ENCODE measurements at regions not wholly inside any gene's neighbourhood (a gene's known extent, or its start where the extent isn't known, plus 50 kb on each side); places are given as distances from the start of the nearest gene placed in this dataset.
A peak's percentile ranks its signal among the peaks of the same experiment; 100 is the strongest.

- no peak for TF ChIP-seq CTCF (IDR thresholded peaks at IDR 0.05; ENCODE audit: borderline replicate concordance, extremely low read depth, insufficient read depth)
- DNase-seq, result no peak
- no peak for FAIRE-seq
Observed at GRCh38 chr11:81707881-81708280, 1025.8 kb downstream of the FAM181B start.

DNA sequence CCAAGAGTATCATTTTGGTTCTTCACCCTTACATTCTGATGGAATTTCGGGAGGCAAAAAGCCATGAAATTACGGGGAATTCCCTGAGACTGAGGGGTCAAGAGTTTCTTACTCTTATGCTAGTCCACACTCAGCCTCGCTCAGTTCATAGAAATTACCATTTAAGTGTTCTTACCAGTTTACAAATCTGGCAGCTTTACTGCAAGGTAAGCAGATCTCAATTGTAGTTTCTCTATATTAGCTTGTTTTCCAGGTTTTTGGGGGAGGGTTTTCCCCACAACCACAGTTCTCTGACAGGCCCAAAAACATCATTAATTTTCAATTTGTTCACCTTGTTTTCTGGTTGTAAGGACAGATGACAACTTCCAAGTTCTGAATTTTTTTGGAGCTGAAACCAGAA is 1028.4 kb downstream of the FAM181B start:
- Histone ChIP-seq H3K4me1 (ENCODE audit: control insufficient read depth in 2 of 3, insufficient read depth in 2 of 3, low read depth in 1 of 3, low read length in 3 of 3) (no peaks in the 10 kb centered on the region), H3K9ac (ENCODE audit: low read length in 3 of 3) (no peak overlapping the region), H3K9me3 (ENCODE audit: control insufficient read depth in 2 of 3, insufficient read depth in 1 of 3, low read length in 3 of 3) (peaks cover 0 to 4% (median 2%) of the 10 kb centered on the region in 3 donors), H3K27me3 (ENCODE audit: control insufficient read depth, insufficient read depth, low read length) (no peaks in the 10 kb centered on the region), H3K27ac (ENCODE audit: low read depth in 2 of 2, low read length in 2 of 2) (no peak overlapping the region), H3K36me3 (ENCODE audit: control insufficient read depth in 2 of 3, insufficient read depth in 3 of 3, low read length in 3 of 3) (no peaks in the 10 kb centered on the region), H3K4me3 (ENCODE audit: low read length in 3 of 3) (no peak overlapping the region)
- DNase-seq (peak in 1 of 5 donors; percentile 6), FAIRE-seq (no peak)
- intact Hi-C loops (cut with DNase I), result no loop called here
- TF ChIP-seq CTCF (IDR thresholded peaks at IDR 0.05; ENCODE audit: borderline replicate concordance, extremely low read depth, insufficient read depth), result no peak

More at GRCh38 chr11:81707881-81708280, 1025.8 kb downstream of the FAM181B start:
- intact Hi-C loops (cut with DNase I), result no loop called here
- no peaks in the 10 kb centered on the region for H3K4me1 ChIP-seq (ENCODE audit: control insufficient read depth in 2 of 3, insufficient read depth in 2 of 3, low read depth in 1 of 3, low read length in 3 of 3)
- no peaks in the 10 kb centered on the region for H3K36me3 ChIP-seq (ENCODE audit: control insufficient read depth in 2 of 3, insufficient read depth in 3 of 3, low read length in 3 of 3)
- no peak overlapping the region for H3K9ac ChIP-seq (ENCODE audit: low read length in 3 of 3)
- peaks cover 0 to under 1% (median 0%) of the 10 kb centered on the region in 3 donors for H3K9me3 ChIP-seq (ENCODE audit: control insufficient read depth in 2 of 3, insufficient read depth in 1 of 3, low read length in 3 of 3)
- H3K27me3 ChIP-seq (ENCODE audit: control insufficient read depth, insufficient read depth, low read length), result no peaks in the 10 kb centered on the region
- no peak overlapping the region for H3K27ac ChIP-seq (ENCODE audit: low read depth in 2 of 2, low read length in 2 of 2)
- H3K4me3 ChIP-seq (ENCODE audit: low read length in 3 of 3), result no peak overlapping the region

DNA sequence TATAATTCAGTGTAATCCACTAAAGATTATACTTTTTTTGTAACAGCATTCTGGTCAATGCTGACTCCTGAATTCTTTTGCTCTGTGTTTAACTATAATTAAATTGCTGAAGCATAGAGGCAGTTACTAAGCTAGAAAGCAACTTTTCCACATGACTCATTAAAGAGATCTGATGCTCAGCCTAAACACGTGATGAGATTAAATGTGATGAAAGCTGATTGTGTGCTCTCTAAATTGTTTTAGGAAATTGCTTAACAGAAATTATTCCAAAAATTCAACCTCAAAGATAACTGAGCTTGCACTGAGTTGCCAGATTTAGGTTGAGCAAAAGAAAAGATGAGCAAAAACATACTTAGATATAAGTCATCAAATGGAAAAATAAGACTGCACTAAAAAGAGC is 1033.6 kb downstream of the FAM181B start:
- Histone ChIP-seq H3K27ac (ENCODE audit: low read depth in 2 of 2, low read length in 2 of 2) (no peak overlapping the region), H3K4me3 (ENCODE audit: low read length in 3 of 3) (no peak overlapping the region), H3K27me3 (ENCODE audit: control insufficient read depth, insufficient read depth, low read length) (no peaks in the 10 kb centered on the region), H3K4me1 (ENCODE audit: control insufficient read depth in 2 of 3, insufficient read depth in 2 of 3, low read depth in 1 of 3, low read length in 3 of 3) (no peaks in the 10 kb centered on the region), H3K36me3 (ENCODE audit: control insufficient read depth in 2 of 3, insufficient read depth in 3 of 3, low read length in 3 of 3) (no peaks in the 10 kb centered on the region), H3K9ac (ENCODE audit: low read length in 3 of 3) (no peak overlapping the region), H3K9me3 (ENCODE audit: control insufficient read depth in 2 of 3, insufficient read depth in 1 of 3, low read length in 3 of 3) (peaks cover 0 to 11% (median 6%) of the 10 kb centered on the region in 3 donors)
- intact Hi-C loops (cut with DNase I), result no loop called here
- no peak for FAIRE-seq
- DNase-seq, result peak in 1 of 5 donors; percentile 2
- TF ChIP-seq CTCF (IDR thresholded peaks at IDR 0.05; ENCODE audit: borderline replicate concordance, extremely low read depth, insufficient read depth), result no peak

GRCh38 chr11:81687057-81687456 is 1046.6 kb downstream of the FAM181B start:
- no peaks in the 10 kb centered on the region for H3K27me3 ChIP-seq (ENCODE audit: control insufficient read depth, insufficient read depth, low read length)
- no peak overlapping the region for H3K4me3 ChIP-seq (ENCODE audit: low read length in 3 of 3)
- no peak overlapping the region for H3K9ac ChIP-seq (ENCODE audit: low read length in 3 of 3)
- FAIRE-seq (no peak), DNase-seq (no peak)
- intact Hi-C loops (cut with DNase I), result no loop called here
- H3K27ac ChIP-seq (ENCODE audit: low read depth in 2 of 2, low read length in 2 of 2), result no peak overlapping the region
- H3K4me1 ChIP-seq (ENCODE audit: control insufficient read depth in 2 of 3, insufficient read depth in 2 of 3, low read depth in 1 of 3, low read length in 3 of 3), result no peaks in the 10 kb centered on the region
- no peak for TF ChIP-seq CTCF (IDR thresholded peaks at IDR 0.05; ENCODE audit: borderline replicate concordance, extremely low read depth, insufficient read depth)
- no peaks in the 10 kb centered on the region for H3K36me3 ChIP-seq (ENCODE audit: control insufficient read depth in 2 of 3, insufficient read depth in 3 of 3, low read length in 3 of 3)
- no peaks in the 10 kb centered on the region for H3K9me3 ChIP-seq (ENCODE audit: control insufficient read depth in 2 of 3, insufficient read depth in 1 of 3, low read length in 3 of 3)
